ENCODE measurements at regions not wholly inside any gene's neighbourhood (a gene's known extent, or its start where the extent isn't known, plus 50 kb on each side); places are given as distances from the start of the nearest gene placed in this dataset.

DNA sequence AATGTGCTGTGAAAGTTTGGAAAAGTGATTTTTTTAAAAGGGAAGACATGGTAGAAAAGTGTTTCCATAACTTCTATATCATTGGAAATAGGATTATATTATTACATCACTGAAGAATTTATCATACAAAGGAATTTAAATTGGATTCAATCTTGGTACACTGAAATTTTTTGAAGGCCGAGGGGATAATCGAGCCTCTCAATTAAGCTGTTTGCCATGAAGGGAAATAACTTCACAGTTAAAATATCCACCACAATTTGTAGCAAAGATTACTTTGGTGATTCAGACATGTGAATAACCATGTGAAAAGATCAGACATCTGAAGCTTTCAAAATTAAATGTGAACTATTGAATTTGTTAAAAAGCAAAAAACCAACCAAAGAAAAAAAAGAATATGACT, 215.3 kb downstream of the KLF5 start:
- no peak for ATAC-seq

GRCh38 chr13:73273745-73274144, 214.9 kb downstream of the KLF5 start:
- no peak for ATAC-seq

- ATAC-seq: no peak
These were observed 214.5 kb downstream of the KLF5 start for GRCh38 chr13:73273276-73273675.

GRCh38 chr13:73272831-73273230, 214.0 kb downstream of the KLF5 start:
- ATAC-seq: no peak

DNA sequence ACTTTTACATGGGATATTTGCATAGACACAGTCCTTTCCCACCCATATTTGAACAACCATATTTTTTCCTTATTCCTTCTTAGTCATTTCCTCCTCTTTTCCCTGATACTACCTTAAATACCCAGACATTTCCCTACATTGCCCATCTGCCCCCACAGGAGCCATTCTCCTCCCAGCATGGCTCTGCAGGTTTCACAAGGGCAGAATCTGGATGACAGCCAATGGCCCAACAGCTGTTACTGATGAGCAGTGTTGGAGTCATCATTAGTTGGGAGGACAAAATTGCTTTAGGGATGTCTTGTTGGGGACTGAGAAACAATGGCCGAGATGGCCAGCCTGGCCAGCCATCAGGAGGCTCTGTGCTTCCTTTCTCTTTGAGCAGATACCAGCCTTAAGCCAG, 209.5 kb downstream of the KLF5 start:
- ATAC-seq: no peak

GRCh38 chr13:73266640-73267180, 207.9 kb downstream of the KLF5 start:
- no peak for ATAC-seq

GRCh38 chr13:73262862-73263627, 204.2 kb downstream of the KLF5 start:
- no peak for ATAC-seq

DNA sequence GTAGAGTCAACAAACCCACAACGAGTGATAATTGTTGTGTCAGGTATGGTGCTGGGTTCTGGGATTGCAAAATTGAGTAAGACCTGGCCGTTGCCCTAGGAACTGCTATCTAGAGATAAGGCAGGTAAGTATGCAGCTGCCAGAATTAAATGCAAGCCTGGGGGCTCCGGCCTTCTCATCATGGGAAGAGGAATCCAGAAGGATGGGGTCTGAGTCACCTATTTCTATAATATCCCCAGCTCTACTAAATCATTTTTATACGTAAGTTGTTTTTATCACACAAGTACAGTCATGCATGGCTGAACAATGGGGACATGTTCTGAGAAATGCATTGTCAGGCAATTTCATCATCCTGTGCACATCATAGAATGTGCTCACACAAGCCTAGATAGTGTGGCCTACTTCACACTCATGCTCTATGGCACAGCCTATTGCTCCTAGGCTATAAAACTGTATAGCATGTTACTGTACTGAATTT, 203.0 kb downstream of the KLF5 start:
- ATAC-seq: no peak

DNA sequence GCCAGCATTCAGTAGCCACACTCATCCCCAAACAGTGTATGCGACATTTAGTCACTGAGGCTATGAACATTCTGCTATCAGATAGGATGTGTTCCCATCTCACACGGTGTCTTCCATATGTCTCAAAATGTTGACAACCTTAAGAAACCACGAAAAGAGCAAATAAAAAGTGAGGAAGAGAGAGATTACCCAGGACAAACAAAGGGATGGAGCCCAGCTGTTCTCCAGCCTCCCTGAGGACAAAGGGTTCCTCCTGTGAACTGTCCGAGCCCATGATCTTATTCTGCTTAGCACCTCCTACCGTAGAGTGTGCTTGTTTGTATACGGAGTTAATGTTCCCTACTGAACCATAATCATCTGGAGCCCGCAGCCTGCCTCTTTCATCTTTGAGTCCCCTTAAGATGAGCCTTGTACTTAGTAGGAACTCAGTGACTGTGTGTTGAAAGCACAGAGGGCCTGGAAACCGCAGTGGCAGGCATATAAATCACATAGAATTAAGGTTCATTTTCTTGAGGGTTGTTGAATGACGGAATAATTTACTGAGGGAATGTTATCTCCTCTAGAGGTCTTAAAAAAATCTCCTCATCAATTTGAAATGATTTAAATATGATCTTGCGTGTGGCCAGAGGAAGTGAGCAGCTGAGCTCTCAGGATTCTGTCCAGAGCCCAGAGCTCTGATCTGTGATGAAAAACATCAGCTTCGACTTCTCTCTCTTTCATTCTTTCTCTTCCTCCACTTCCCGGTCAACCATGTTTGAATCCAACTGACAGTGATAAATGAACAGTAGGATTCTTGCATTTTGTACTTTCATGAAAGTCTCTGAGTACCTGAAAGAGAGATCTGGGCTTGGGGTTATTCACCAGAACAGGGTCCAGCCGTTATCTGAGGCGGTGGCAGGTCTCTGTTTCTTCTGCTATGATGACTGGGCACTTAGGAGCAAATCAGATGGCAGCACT, 200.5 kb downstream of the KLF5 start:
- no peak for ATAC-seq

DNA sequence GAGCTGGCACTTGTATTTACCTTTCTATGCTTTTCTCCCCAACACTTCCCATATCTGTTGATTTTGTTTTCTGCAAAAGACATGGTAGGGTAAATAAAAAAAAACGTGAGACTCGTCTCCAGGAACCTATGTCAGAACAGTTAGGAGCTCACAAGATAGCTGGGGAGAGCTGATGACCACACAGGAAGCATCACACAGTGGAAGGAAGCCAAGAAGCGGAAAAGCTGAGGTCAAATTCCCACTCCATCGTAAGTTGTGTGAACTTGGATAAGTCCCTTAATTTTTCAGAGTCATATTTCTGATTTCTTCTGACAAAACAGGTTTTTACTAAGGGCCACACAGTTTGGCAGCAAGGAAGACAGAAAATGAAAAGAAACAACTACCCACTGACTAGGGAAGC, 199.6 kb downstream of the KLF5 start:
- no peak for ATAC-seq

DNA sequence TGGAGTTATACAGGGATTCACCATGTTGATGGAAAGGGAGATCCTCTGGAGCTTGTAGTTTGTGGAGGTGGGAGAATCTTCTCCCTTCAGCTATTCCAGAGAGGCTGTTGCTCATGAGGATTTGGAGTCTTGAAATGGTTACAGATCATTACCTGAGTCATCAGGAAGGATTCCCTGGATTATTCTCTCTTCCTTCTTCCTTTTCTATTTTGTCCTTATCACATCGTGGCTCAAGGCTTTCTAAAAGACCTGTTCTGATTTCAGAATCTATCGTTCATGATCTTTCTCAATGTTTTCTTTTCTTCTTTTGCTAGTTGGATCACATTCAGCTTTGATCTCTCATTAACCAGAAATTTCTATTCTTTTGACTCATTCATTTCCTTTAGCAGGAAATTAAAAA, 196.0 kb downstream of the KLF5 start:
- ATAC-seq: no peak

- ATAC-seq: no peak
These were observed 192.9 kb downstream of the KLF5 start for GRCh38 chr13:73251626-73252265.

DNA sequence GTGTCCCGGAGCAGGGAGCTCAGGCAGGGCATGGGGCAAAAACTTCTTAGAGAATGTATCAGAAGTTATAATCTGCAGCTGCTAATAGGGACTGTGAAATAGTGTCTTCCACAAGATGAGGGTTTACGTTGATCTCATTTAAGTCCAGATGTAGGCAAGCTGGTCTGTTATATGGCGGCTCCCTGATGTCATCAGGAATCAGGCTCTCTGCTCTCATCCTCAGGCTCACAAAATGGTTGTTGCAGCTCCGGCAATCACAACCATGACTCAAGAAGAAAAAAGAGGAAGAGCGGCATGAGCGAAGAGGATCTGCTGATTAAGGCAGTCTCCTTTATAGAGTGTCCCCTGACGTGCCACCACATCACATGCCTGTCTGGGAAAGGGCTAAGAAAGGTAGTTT, 191.3 kb downstream of the KLF5 start:
- ATAC-seq: no peak

DNA sequence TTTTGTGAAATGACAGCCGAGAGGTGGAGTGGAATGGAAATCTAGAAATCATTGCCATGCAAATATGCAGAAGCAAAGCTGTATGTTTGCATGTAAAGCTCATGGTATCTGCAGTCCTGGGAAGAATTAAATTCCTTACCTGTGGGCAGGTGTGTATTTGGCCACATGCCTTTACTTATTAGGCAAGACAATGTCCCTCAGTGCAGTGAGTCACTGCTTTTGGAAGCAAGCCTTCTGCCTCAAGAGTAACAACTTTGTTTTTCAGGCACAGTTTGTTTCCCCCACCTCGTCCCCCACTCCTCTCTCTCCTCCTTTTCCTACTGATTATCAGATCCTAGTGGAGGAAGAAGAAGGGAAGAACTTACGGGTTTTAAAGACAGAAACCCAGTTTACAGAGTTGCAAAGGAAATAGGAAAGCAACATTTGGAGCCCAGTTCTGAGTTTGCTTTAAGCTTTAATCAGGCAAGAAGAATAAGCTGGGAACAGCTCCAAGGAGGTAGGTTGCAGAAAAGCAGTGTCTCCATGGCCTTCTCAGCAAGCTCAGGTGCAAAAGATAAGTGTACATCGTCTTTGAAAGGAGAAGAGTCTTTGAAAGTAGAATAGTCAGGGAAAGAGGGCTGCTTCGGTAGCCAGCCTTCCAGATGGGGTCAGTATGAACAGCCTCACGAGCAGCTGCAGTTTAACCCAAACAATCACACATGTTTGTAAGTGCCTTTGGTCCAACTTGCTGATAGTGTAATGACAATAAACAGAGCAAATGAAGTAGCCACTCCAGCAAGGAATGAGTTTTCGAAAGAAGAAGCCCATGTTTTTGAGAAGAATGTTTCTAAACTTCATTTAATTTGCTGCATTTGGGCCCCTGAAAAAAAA, 190.1 kb downstream of the KLF5 start:
- ATAC-seq: no peak

DNA sequence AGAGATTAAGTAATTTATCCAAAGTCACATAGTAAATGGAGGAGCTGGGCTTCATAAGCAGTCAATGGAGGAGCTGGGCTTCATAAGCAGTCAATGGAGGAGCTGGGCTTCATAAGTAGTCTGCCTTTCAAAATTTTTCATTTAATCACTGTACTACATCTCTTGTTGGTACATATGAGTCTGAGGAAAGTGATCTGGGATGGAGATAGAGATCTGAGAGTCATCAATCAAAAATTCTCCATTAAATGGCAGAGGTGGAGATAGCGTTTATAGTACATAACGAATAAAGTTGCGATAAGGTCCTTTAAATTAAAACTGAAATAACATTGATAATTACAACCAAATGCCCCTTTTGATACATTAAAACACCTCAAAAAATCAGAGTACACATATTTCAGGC, 189.3 kb downstream of the KLF5 start:
- no peak for ATAC-seq

DNA sequence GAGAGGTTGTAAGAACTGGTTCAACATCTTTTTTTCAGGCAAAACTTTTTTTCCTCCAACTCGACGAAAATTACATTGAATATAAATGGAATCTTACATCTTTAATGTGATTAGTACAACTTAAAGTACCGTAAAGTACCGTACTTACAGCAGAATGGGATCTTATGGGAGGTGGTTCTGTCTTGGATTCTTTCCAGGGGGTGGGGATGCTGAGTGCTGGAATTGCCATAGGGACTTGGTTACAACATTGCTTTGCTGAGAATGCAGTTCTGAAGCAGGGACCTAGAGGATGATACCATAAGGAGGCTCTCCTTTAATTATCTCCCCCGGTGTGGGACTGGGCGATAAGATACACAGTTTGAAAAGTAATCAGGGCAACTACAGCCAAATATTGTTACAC, 186.4 kb downstream of the KLF5 start:
- ATAC-seq: no peak

- no peak for ATAC-seq
These were observed 185.7 kb downstream of the KLF5 start for GRCh38 chr13:73244467-73244866.

DNA sequence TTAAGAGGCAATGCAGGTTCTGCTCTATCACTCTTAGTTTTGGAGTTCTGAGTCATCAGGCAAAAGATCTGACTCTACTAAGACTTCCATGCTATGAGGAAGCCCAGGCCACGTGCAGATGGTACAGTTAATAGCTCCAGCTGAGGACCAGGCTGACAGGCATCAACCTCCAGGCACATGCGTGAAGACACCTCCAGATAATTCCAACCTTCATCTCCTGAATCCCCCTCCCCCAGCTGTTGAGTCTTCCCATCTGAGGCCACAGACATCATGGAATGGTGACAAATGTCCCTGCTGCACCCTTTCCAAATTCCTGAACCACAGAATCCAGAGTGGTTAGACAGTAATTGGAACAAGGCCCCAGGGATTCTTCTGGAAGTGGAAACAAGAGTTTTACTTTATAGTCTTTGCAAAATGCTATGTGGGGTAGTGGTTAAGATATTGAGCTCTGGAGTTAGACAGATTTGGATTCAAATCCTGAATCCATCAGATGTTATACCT, 183.8 kb downstream of the KLF5 start:
- no peak for ATAC-seq

DNA sequence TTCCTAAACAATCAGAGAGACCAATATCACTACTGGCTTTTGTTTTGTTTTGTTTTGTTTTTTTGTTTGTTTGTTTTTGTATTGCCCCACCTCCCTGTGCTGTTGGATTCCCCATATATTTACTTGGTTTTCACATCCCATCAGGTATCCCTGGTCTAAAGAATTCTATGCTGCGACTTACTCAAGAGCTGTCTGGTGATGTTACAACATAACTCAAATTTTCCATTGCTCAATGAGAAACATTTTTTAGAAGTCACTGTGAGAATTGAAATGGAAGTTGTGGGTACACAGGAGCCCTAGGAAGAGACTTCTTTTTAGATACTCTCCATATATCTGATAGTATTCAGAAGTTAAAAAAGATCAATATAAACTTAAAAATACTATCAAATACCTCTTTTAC, 181.4 kb downstream of the KLF5 start:
- no peak for ATAC-seq

GRCh38 chr13:73235385-73235784, 176.6 kb downstream of the KLF5 start:
- no peak for ATAC-seq

- ATAC-seq: no peak
These were observed 172.7 kb downstream of the KLF5 start for GRCh38 chr13:73231471-73231870.

- no peak for ATAC-seq
These were observed 171.9 kb downstream of the KLF5 start for GRCh38 chr13:73230716-73231115.
